ENCODE measurements at regions not wholly inside any gene's neighbourhood (a gene's known extent, or its start where the extent isn't known, plus 50 kb on each side); places are given as distances from the start of the nearest gene placed in this dataset.

GRCh38 chr13:73665261-73665660, 468.9 kb downstream of the KLF12 start:
- TF ChIP-seq, protein P1, sequence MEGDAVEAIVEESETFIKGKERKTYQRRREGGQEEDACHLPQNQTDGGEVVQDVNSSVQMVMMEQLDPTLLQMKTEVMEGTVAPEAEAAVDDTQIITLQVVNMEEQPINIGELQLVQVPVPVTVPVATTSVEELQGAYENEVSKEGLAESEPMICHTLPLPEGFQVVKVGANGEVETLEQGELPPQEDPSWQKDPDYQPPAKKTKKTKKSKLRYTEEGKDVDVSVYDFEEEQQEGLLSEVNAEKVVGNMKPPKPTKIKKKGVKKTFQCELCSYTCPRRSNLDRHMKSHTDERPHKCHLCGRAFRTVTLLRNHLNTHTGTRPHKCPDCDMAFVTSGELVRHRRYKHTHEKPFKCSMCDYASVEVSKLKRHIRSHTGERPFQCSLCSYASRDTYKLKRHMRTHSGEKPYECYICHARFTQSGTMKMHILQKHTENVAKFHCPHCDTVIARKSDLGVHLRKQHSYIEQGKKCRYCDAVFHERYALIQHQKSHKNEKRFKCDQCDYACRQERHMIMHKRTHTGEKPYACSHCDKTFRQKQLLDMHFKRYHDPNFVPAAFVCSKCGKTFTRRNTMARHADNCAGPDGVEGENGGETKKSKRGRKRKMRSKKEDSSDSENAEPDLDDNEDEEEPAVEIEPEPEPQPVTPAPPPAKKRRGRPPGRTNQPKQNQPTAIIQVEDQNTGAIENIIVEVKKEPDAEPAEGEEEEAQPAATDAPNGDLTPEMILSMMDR (IDR thresholded peaks at IDR 0.05; ENCODE audit: low read depth, low read length): no peak
- no peak overlapping the region for H3K27ac ChIP-seq
- DNase-seq (ENCODE audit: low read depth in 1 of 2, low spot score in 1 of 2): no peak

GRCh38 chr13:73664851-73665250, 469.4 kb downstream of the KLF12 start:
- Histone ChIP-seq H3K27ac (no peak overlapping the region), H3K36me3 (no peaks in the 10 kb centered on the region), H3K4me3 (no peak overlapping the region), H3K27me3 (no peaks in the 10 kb centered on the region), H3K9me3 (ENCODE audit: low read depth) (no peaks in the 10 kb centered on the region), H3K4me1 (ENCODE audit: low read depth) (no peaks in the 10 kb centered on the region)
- no peak for DNase-seq (ENCODE audit: low read depth in 1 of 2, low spot score in 1 of 2)
- TF ChIP-seq, protein P1 (IDR thresholded peaks at IDR 0.05; ENCODE audit: low read depth, low read length): no peak

More at GRCh38 chr13:73665261-73665660, 468.9 kb downstream of the KLF12 start:
- no peaks in the 10 kb centered on the region for H3K36me3 ChIP-seq
- H3K27me3 ChIP-seq: no peaks in the 10 kb centered on the region
- H3K4me1 ChIP-seq (ENCODE audit: low read depth): no peaks in the 10 kb centered on the region
- no peaks in the 10 kb centered on the region for H3K9me3 ChIP-seq (ENCODE audit: low read depth)
- no peak overlapping the region for H3K4me3 ChIP-seq

DNA sequence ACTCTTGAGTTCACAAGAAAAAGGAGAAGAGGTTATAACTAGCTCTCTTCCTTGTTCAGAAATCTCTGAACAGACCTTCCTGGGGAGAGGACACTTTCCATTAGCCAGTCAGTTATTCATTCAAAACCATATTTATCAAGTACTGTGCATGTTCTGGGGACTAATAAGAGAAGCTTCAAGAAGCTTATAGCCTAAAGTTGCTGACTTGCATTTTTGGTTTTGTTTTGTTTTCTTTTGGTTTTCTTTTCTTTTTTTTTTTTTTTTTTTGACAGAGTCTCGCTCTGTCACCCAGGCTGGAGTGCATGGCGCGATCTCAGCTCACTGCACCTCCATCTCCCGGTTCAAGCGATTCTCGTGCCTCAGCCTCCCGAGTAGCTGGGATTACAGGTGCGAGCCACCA, 471.4 kb downstream of the KLF12 start:
- H3K27me3 ChIP-seq: no peaks in the 10 kb centered on the region
- H3K9me3 ChIP-seq (ENCODE audit: low read depth): no peaks in the 10 kb centered on the region
- TF ChIP-seq, protein P1 (IDR thresholded peaks at IDR 0.05; ENCODE audit: low read depth, low read length): no peak
- H3K4me3 ChIP-seq: no peak overlapping the region
- no peak for DNase-seq (ENCODE audit: low read depth in 1 of 2, low spot score in 1 of 2)
- H3K36me3 ChIP-seq: no peaks in the 10 kb centered on the region
- H3K27ac ChIP-seq: no peak overlapping the region
- no peaks in the 10 kb centered on the region for H3K4me1 ChIP-seq (ENCODE audit: low read depth)

DNA sequence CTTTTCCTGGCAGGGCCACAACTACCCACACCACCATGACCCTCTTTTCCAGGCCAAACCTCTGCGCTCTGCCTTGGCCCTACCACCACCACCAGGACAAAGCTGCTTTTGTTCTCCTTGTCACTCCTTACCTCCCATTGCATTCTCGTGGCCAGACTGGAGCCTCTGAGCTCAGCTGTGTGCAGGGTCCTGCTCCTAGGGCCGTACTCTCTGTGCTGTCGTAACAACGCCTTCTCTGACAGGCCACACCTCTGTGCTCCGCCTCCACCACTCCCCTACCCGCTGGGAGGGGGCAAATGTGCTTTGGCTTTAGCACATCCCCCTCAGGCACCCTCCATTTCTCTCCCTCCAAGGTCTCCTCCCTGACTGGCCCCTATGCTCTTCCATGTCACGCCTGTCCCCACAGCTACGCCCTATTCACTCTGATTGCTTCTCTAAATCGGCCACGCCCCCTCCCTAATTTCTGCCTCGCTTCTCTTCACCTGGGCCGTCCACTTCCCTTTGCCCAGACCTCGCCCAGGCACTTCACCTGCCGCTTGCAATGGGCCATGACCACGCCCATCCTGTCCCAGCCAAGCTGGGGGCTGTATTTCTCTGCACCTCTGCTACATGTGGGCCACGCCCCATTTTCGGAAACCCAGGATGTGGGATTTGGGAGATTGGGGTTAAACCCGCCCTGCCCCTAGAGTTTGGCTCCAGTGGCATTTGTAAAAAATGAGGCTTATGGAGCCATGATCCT, 472.3 kb downstream of the KLF12 start:
- DNase-seq (ENCODE audit: low read depth in 1 of 2, low spot score in 1 of 2): peak in 1 of 2 donors; percentile 16
- no peaks in the 10 kb centered on the region for H3K4me1 ChIP-seq (ENCODE audit: low read depth)

GRCh38 chr13:73661066-73661465, 473.1 kb downstream of the KLF12 start:
- no peaks in the 10 kb centered on the region for H3K27me3 ChIP-seq
- no peaks in the 10 kb centered on the region for H3K4me1 ChIP-seq (ENCODE audit: low read depth)
- H3K4me3 ChIP-seq: no peak overlapping the region
- H3K9me3 ChIP-seq (ENCODE audit: low read depth): no peaks in the 10 kb centered on the region
- TF ChIP-seq, protein P1 (IDR thresholded peaks at IDR 0.05; ENCODE audit: low read depth, low read length): no peak
- DNase-seq (ENCODE audit: low read depth in 1 of 2, low spot score in 1 of 2): no peak
- H3K27ac ChIP-seq: no peak overlapping the region
- H3K36me3 ChIP-seq: no peaks in the 10 kb centered on the region

More for the DNA sequence above, 472.3 kb downstream of the KLF12 start:
- TF ChIP-seq, protein P1 (IDR thresholded peaks at IDR 0.05; ENCODE audit: low read depth, low read length): no peak
- no peaks in the 10 kb centered on the region for H3K36me3 ChIP-seq
- H3K9me3 ChIP-seq (ENCODE audit: low read depth): no peaks in the 10 kb centered on the region
- no peaks in the 10 kb centered on the region for H3K27me3 ChIP-seq
- no peak overlapping the region for H3K27ac ChIP-seq
- H3K4me3 ChIP-seq: no peak overlapping the region

All from cardiac muscle cell (in vitro differentiated cells and primary cell).